Panc1 (cell line): ENCODE measurements at regions not wholly inside any gene's neighbourhood (a gene's known extent, or its start where the extent isn't known, plus 50 kb on each side); places are given as distances from the start of the nearest gene placed in this dataset.

Source experiments
- ATAC-seq: fragments of 200-7000 bp; cut with Tn5 transposase; 2 replicates; pipeline ENCODE4 v1.9.1; 2020; ENCODE audit warnings: mild to moderate bottlenecking, moderate library complexity
- BruUV-seq: library from RNA; stranded (reverse); fragments of 400-500 nt; replicated peaks from 2 replicates; lab custom pipeline; 2021; lab: Mats Ljungman, UMichigan
- CTCF ChIA-PET: fragments of 300-600 bp; sonication (Branson Sonifier 250); formaldehyde crosslinking; loops from one replicate; lab custom pipeline; 2022; ENCODE audit warnings: antibody characterized with exemption; lab: Charles Lee
- POLR2A ChIA-PET: fragments of 300-600 bp; sonication (Branson Sonifier 250); formaldehyde crosslinking; loops from one replicate; lab custom pipeline; 2022; ENCODE audit warnings: antibody characterized with exemption; lab: Charles Lee
- DNase-seq: peaks from one replicate; pipeline ENCODE4 v3.0.0-alpha.2; 2010; ENCODE audit warnings: low read depth, low spot score
- H3K27ac ChIP-seq: 2 replicates; pipeline ENCODE4 v1.5.1; 2011; ENCODE audit warnings: mild to moderate bottlenecking, low read length, inconsistent platforms
- H3K27me3 ChIP-seq: fragments of 200-500 bp; sonication (Bioruptor generic); 2 replicates; pipeline ENCODE4 v1.6.0; 2014; ENCODE audit warnings: low read length, inconsistent platforms; ENCODE audit not compliant: control insufficient read depth, insufficient read depth
- H3K36me3 ChIP-seq: fragments of 200-500 bp; sonication (Bioruptor generic); 2 replicates; pipeline ENCODE4 v1.5.1; 2014; ENCODE audit warnings: inconsistent platforms, mild to moderate bottlenecking, low read length, moderate library complexity; ENCODE audit not compliant: control insufficient read depth, insufficient read depth
- H3K4me1 ChIP-seq: 2 replicates; pipeline ENCODE4 v1.5.1; 2011; ENCODE audit warnings: inconsistent platforms, mild to moderate bottlenecking, low read length, moderate library complexity; ENCODE audit not compliant: control insufficient read depth, insufficient read depth
- H3K4me3 ChIP-seq, 2 experiments: 2 replicates each; pipeline ENCODE4 v1.5.1; 2011 to 2012; ENCODE audit warnings: low read depth in 2 of 2, low read length in 2 of 2, mild to moderate bottlenecking in 2 of 2, inconsistent platforms in 1 of 2, moderate library complexity in 1 of 2
- H3K9me3 ChIP-seq: fragments of 200-500 bp; sonication (Bioruptor generic); 2 replicates; pipeline ENCODE4 v1.5.1; 2014; ENCODE audit warnings: low read depth, mild to moderate bottlenecking, inconsistent platforms, low read length, moderate library complexity; ENCODE audit not compliant: control insufficient read depth, insufficient read depth
- CTCF ChIP-seq: fragments of 450-650 bp; IDR thresholded peaks from 2 replicates; pipeline ENCODE4 v1.5.1; 2017; ENCODE audit warnings: mild to moderate bottlenecking
- POLR2AphosphoS5 ChIP-seq: IDR thresholded peaks from 2 replicates; pipeline ENCODE4 v1.6.1; 2012; ENCODE audit warnings: mild to moderate bottlenecking, low read depth, low read length, moderate library complexity
- SIN3A ChIP-seq: IDR thresholded peaks from 2 replicates; pipeline ENCODE4 v1.6.1; 2012; ENCODE audit warnings: low read depth, mild to moderate bottlenecking, low read length, moderate library complexity, borderline replicate concordance; ENCODE audit not compliant: insufficient read depth
- TCF7L2 ChIP-seq: IDR thresholded peaks from 2 replicates; pipeline ENCODE4 v1.6.1; 2011; ENCODE audit warnings: mild to moderate bottlenecking, low read depth, low read length, inconsistent platforms
- in situ Hi-C: cut with HindIII; loops from 2 replicates; pipeline ENCODE4 v1.10.0; 2016; ENCODE audit warnings: low sequenced_read_pairs, low pct_unique_long_range_greater_than_20kb
- intact Hi-C: fragments of 100-400 bp; cut with micrococcal nuclease; formaldehyde crosslinking; loops from one replicate; pipeline ENCODE4 v1.10.0; 2022; ENCODE audit not compliant: unreplicated experiment
- TF ChIP-seq, protein P1 (sequence below), 2 experiments: IDR thresholded peaks; 2 replicates each; pipeline ENCODE4 v1.6.1; 2011 to 2012; ENCODE audit warnings: low read depth in 2 of 2, control low read depth in 1 of 2, low read length in 1 of 2, mild to moderate bottlenecking in 1 of 2, moderate library complexity in 1 of 2; ENCODE audit not compliant: insufficient read depth in 1 of 2

DNA sequence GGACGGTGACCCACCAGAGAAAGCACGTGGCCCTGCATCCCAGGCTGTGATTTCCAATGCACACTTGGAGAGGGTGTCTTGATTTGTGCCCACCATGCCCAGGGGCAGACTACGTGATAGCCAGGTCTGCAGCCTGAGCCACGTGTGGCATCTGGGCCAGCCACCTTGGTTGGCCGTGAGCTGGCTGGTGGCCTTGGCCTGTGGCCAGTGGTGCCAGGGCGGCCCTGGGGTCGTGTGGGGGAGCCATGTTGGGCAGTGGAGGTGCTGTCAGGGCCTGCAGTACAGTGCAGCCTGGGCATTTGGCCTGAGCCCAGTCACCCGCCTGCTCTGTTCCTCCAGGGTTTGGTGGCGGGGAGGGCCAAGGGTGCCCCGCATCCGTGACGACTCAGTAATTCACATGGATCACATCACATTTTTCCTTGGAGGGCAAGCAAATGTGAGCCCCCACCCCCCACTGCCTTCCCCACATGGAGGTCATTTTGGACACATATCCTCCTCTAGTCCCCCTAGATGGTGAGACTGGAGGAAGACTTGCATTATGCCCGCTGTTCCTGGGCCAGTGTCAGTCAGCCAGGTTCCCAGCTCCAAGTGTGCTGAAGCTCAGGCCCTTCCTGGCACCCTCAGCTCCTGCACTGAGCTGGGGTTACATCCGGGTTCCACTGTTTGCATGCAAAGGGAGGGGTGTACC is 201.4 kb downstream of the UBE3A start:
- DNase-seq (no peak), ATAC-seq (no peak)
- no peaks in the 10 kb centered on the region for H3K9me3 ChIP-seq
- BruUV-seq = no TSS peak
- no peaks in the 10 kb centered on the region for H3K36me3 ChIP-seq
- in situ Hi-C loops = no loop called here
- intact Hi-C loops = no loop called here
- no peaks in the 10 kb centered on the region for H3K4me1 ChIP-seq
- POLR2A ChIA-PET = no interaction called here
- H3K27me3 ChIP-seq = no peaks in the 10 kb centered on the region
- TF ChIP-seq SIN3A (no peak), POLR2AphosphoS5 (no peak), CTCF (no peak), TCF7L2 (no peak)
- TF ChIP-seq, protein P1, sequence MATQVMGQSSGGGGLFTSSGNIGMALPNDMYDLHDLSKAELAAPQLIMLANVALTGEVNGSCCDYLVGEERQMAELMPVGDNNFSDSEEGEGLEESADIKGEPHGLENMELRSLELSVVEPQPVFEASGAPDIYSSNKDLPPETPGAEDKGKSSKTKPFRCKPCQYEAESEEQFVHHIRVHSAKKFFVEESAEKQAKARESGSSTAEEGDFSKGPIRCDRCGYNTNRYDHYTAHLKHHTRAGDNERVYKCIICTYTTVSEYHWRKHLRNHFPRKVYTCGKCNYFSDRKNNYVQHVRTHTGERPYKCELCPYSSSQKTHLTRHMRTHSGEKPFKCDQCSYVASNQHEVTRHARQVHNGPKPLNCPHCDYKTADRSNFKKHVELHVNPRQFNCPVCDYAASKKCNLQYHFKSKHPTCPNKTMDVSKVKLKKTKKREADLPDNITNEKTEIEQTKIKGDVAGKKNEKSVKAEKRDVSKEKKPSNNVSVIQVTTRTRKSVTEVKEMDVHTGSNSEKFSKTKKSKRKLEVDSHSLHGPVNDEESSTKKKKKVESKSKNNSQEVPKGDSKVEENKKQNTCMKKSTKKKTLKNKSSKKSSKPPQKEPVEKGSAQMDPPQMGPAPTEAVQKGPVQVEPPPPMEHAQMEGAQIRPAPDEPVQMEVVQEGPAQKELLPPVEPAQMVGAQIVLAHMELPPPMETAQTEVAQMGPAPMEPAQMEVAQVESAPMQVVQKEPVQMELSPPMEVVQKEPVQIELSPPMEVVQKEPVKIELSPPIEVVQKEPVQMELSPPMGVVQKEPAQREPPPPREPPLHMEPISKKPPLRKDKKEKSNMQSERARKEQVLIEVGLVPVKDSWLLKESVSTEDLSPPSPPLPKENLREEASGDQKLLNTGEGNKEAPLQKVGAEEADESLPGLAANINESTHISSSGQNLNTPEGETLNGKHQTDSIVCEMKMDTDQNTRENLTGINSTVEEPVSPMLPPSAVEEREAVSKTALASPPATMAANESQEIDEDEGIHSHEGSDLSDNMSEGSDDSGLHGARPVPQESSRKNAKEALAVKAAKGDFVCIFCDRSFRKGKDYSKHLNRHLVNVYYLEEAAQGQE (IDR thresholded peaks at IDR 0.05; ENCODE audit: insufficient read depth in 1 of 2, low read depth in 2 of 2, low read length in 1 of 2) = no peak
- CTCF ChIA-PET = no interaction called here
- H3K4me3 ChIP-seq = no peak overlapping the region
- no peak overlapping the region for H3K27ac ChIP-seq

DNA sequence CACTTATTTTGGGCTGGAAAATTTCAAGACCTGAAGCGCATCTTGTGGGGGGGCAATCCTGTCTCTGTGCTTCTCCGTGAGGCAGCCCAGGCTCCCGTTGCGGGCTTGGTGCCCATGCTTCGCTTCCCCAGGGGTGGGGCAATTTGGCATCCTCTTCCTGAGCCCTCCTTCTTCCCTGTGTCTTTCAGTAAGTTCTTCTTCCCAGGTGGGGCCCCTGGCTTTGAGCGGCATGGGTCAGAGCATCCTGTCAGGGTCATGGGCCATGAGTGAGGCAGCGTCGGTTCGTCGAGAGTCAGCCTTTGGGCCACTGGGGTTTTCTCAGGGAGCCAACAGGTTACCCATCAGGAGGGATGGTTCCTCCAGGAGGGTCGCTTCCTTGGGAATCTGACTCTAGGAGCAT is 200.7 kb downstream of the UBE3A start:
- Histone ChIP-seq H3K36me3 (no peaks in the 10 kb centered on the region), H3K4me1 (no peaks in the 10 kb centered on the region), H3K9me3 (no peaks in the 10 kb centered on the region), H3K27ac (no peak overlapping the region), H3K4me3 (no peak overlapping the region), H3K27me3 (no peaks in the 10 kb centered on the region)
- POLR2A ChIA-PET = no interaction called here
- ATAC-seq (no peak), DNase-seq (no peak)
- intact Hi-C loops = no loop called here
- TF ChIP-seq SIN3A (no peak), CTCF (no peak), TCF7L2 (no peak), POLR2AphosphoS5 (no peak)
- TF ChIP-seq, protein P1 (IDR thresholded peaks at IDR 0.05; ENCODE audit: insufficient read depth in 1 of 2, low read depth in 2 of 2, low read length in 1 of 2) = no peak
- BruUV-seq = no TSS peak
- CTCF ChIA-PET = no interaction called here
- in situ Hi-C loops = no loop called here
